ENCODE measurements at regions not wholly inside any gene's neighbourhood (a gene's known extent, or its start where the extent isn't known, plus 50 kb on each side); places are given as distances from the start of the nearest gene placed in this dataset.
"Not testable (repeated sequence)": the region's sequence is repeated elsewhere in the genome, so short reads cannot be mapped to it uniquely, and the experiment has no call there.

- DNase-seq = no peak
These were observed 58.0 kb upstream of the FBXO11 start for GRCh38 chr2:47964277-47964676.

GRCh38 chr2:47964722-47965434 lies 58.6 kb upstream of the FBXO11 start:
- DNase-seq = no peak

- DNase-seq = not testable (repeated sequence)
These were observed 70.4 kb upstream of the FBXO11 start for GRCh38 chr2:47976728-47977127.

GRCh38 chr2:47984041-47984440 lies 77.7 kb upstream of the FBXO11 start:
- no peak for DNase-seq

GRCh38 chr2:47990503-47990902 lies 84.2 kb upstream of the FBXO11 start:
- DNase-seq = no peak

GRCh38 chr2:47992671-47993070 lies 86.4 kb upstream of the FBXO11 start:
- no peak for DNase-seq

- DNase-seq = no peak
These were observed 90.5 kb upstream of the FBXO11 start for GRCh38 chr2:47996808-47997207.

- no peak for DNase-seq
These were observed 93.2 kb upstream of the FBXO11 start for GRCh38 chr2:47999512-47999911.

- DNase-seq = no peak
These were observed 95.2 kb upstream of the FBXO11 start for GRCh38 chr2:48001498-48001897.

- no peak for DNase-seq
These were observed 99.8 kb upstream of the FBXO11 start for GRCh38 chr2:48006094-48006493.

GRCh38 chr2:48007699-48008268 lies 101.5 kb upstream of the FBXO11 start:
- DNase-seq = no peak

GRCh38 chr2:48009256-48009655 lies 103.0 kb upstream of the FBXO11 start:
- DNase-seq = no peak

- DNase-seq = no peak
These were observed 109.1 kb upstream of the FBXO11 start for GRCh38 chr2:48015421-48015820.

GRCh38 chr2:48016225-48017019 lies 110.1 kb upstream of the FBXO11 start:
- no peak for DNase-seq

GRCh38 chr2:48017136-48017535 lies 110.8 kb upstream of the FBXO11 start:
- DNase-seq = no peak

- DNase-seq = no peak
These were observed 112.2 kb upstream of the FBXO11 start for GRCh38 chr2:48018480-48018879.

GRCh38 chr2:48026865-48027264 lies 120.6 kb upstream of the FBXO11 start:
- DNase-seq = no peak

- DNase-seq = no peak
These were observed 126.5 kb upstream of the FBXO11 start for GRCh38 chr2:48032765-48033164.

- DNase-seq = no peak
These were observed 128.0 kb upstream of the FBXO11 start for GRCh38 chr2:48034295-48034694.

GRCh38 chr2:48036312-48036711 lies 130.0 kb upstream of the FBXO11 start:
- no peak for DNase-seq

- no peak for DNase-seq
These were observed 133.1 kb upstream of the FBXO11 start for GRCh38 chr2:48039209-48039990.

GRCh38 chr2:48043131-48043700 lies 136.9 kb upstream of the FBXO11 start:
- no peak for DNase-seq
